ENCODE measurements at regions not wholly inside any gene's neighbourhood (a gene's known extent, or its start where the extent isn't known, plus 50 kb on each side); places are given as distances from the start of the nearest gene placed in this dataset.
A peak's percentile ranks its signal among the peaks of the same experiment; 100 is the strongest.

DNA sequence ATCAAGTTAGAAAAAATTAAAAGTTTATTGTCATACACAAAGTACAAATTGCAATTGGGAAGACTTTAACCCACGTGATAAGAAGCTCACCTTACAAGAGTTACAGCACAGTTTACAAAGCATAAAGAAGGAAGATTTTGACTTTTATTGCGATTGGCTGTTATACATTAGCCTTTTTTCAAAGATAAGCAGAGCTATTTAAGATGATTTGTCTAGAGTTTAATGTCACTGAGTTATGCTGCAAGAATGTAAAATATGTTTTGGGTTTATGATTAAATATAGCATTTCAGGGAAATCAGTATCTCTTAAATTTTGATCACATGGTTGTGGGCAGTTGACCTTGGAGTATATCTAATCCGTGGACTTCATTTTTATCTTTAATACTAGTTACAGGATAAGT is 664.2 kb upstream of the PTCHD4 start:
- Histone ChIP-seq H3K9ac (ENCODE audit: low read depth, low read length) (no peak overlapping the region), H3K27ac (ENCODE audit: low read depth, low read length) (no peak overlapping the region), H3K27me3 (ENCODE audit: control insufficient read depth, insufficient read depth, low read length) (no peaks in the 10 kb centered on the region), H3K4me3 (ENCODE audit: low read depth, low read length) (no peak overlapping the region), H3K4me1 (ENCODE audit: control insufficient read depth, insufficient read depth, low read length) (no peaks in the 10 kb centered on the region), H3K36me3 (ENCODE audit: control insufficient read depth, insufficient read depth, low read length) (no peaks in the 10 kb centered on the region), H3K9me3 (ENCODE audit: control insufficient read depth, insufficient read depth, low read length) (no peaks in the 10 kb centered on the region)

DNA sequence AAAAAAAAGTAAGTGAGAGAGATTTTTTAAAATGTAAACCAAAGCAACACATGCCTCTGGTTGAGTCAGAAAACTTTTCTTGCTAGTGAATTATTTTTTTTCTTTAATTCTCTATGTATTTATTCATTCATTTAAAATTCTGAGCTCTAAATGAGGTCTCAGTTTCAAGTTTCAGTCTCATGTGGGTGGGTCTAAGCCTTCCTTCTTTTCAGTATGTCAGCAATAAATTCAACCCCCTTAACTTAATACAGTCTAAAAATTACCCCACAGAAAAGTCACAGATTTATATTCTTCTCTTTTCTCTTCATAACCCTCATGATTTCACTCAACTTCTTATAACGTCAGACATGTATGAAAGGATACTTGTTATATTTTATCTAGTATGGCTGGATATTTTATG is 663.3 kb upstream of the PTCHD4 start:
- H3K9me3 ChIP-seq (ENCODE audit: control insufficient read depth, insufficient read depth, low read length): no peaks in the 10 kb centered on the region
- no peaks in the 10 kb centered on the region for H3K4me1 ChIP-seq (ENCODE audit: control insufficient read depth, insufficient read depth, low read length)
- no peaks in the 10 kb centered on the region for H3K36me3 ChIP-seq (ENCODE audit: control insufficient read depth, insufficient read depth, low read length)
- no peak overlapping the region for H3K27ac ChIP-seq (ENCODE audit: low read depth, low read length)
- H3K27me3 ChIP-seq (ENCODE audit: control insufficient read depth, insufficient read depth, low read length): no peaks in the 10 kb centered on the region
- no peak overlapping the region for H3K4me3 ChIP-seq (ENCODE audit: low read depth, low read length)
- H3K9ac ChIP-seq (ENCODE audit: low read depth, low read length): no peak overlapping the region

DNA sequence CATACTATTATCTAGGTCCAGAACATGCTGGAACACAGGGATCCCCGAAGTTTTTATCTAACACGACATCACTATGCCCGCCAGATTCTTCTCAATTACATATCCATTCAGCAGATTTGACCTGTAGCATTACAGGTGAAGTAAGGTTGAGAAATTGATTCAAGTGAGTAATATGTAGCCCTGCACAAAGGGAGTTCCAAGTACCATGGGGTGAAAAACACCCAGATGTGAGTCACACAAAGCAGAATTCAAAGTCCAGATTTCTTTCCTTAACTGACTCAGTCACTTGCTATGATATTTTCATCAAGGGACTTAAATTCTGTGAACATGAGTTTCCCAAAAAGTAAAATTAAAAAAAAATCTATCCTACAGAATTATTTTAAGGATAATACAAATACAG is 655.4 kb upstream of the PTCHD4 start:
- no peaks in the 10 kb centered on the region for H3K36me3 ChIP-seq (ENCODE audit: control insufficient read depth, insufficient read depth, low read length)
- peaks cover 16% of the 10 kb centered on the region for H3K4me1 ChIP-seq (ENCODE audit: control insufficient read depth, insufficient read depth, low read length)
- no peak overlapping the region for H3K4me3 ChIP-seq (ENCODE audit: low read depth, low read length)
- no peaks in the 10 kb centered on the region for H3K27me3 ChIP-seq (ENCODE audit: control insufficient read depth, insufficient read depth, low read length)
- no peak overlapping the region for H3K27ac ChIP-seq (ENCODE audit: low read depth, low read length)
- no peaks in the 10 kb centered on the region for H3K9me3 ChIP-seq (ENCODE audit: control insufficient read depth, insufficient read depth, low read length)
- no peak overlapping the region for H3K9ac ChIP-seq (ENCODE audit: low read depth, low read length)

DNA sequence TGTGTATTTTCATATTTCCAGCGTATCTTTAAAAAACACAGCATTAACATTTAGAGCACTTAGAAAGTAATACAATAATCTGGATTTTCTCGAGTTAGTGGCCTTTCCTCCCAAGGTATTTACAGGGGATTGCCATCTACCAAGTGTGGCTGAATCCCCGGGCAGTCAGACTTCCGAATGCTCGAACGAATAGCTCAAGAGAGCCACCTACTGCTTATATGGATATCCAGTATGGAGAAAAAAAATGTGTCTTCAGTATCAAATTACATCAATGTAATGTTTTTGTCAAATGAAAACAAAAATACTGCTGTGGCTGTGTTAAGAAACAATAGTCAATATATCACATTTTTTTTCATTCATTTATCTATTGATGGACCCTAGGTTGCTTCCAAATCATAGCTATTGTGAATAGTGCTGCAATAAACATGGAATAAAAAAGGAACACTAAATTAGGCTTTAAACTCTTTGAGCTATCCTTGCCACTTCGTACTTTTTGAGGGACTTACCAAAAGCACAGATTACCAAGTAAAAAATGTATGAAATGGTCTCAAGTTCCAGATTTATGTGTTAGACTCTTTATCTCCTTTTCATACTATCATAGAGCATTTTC is 654.5 kb upstream of the PTCHD4 start:
- no peaks in the 10 kb centered on the region for H3K27me3 ChIP-seq (ENCODE audit: control insufficient read depth, insufficient read depth, low read length)
- peak overlapping the region; percentile 13; the same call in 1 of the 2 replicates for H3K4me3 ChIP-seq (ENCODE audit: low read depth, low read length)
- peak overlapping the region; percentile 52 for H3K27ac ChIP-seq (ENCODE audit: low read depth, low read length)
- no peaks in the 10 kb centered on the region for H3K36me3 ChIP-seq (ENCODE audit: control insufficient read depth, insufficient read depth, low read length)
- H3K9ac ChIP-seq (ENCODE audit: low read depth, low read length): no peak overlapping the region
- H3K4me1 ChIP-seq (ENCODE audit: control insufficient read depth, insufficient read depth, low read length): peaks cover 16% of the 10 kb centered on the region
- H3K9me3 ChIP-seq (ENCODE audit: control insufficient read depth, insufficient read depth, low read length): no peaks in the 10 kb centered on the region

DNA sequence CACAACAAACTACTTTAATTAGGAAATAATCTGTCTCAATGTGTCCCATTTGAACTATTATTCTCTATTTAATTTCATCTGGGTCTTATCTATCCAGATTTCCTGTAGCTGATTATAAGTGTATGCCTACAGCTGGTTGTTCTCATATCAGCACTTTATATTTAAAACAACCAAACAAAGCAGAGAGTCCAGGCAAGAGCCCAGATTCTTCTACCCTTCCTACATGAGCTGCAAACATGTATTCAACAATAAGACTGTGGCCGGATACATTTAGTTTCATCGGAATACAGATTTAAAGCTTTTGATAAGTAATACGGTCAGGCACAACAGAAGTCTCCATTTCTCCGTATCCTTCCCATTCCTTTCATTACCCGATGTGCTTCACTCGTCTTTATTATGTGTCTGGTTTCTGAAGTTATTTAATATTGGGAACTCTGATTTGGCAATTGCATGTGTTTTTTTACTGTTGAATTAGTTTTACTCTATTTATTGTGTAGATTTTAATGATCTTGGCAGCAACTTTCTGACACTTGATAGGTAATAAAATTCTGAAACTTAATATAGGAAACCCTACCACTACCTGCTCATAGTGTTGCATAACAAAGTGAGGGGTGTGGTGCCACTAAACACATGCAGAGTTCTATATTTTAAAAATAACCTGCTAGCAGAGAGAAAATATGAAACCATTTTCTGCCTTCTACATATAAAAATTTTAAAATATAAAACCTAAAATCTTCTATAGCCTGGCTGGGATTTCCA is 653.5 kb upstream of the PTCHD4 start:
- Histone ChIP-seq H3K4me3 (ENCODE audit: low read depth, low read length) (no peak overlapping the region), H3K4me1 (ENCODE audit: control insufficient read depth, insufficient read depth, low read length) (peaks cover 16% of the 10 kb centered on the region), H3K9me3 (ENCODE audit: control insufficient read depth, insufficient read depth, low read length) (no peaks in the 10 kb centered on the region), H3K27ac (ENCODE audit: low read depth, low read length) (no peak overlapping the region), H3K27me3 (ENCODE audit: control insufficient read depth, insufficient read depth, low read length) (no peaks in the 10 kb centered on the region), H3K9ac (ENCODE audit: low read depth, low read length) (no peak overlapping the region), H3K36me3 (ENCODE audit: control insufficient read depth, insufficient read depth, low read length) (no peaks in the 10 kb centered on the region)

DNA sequence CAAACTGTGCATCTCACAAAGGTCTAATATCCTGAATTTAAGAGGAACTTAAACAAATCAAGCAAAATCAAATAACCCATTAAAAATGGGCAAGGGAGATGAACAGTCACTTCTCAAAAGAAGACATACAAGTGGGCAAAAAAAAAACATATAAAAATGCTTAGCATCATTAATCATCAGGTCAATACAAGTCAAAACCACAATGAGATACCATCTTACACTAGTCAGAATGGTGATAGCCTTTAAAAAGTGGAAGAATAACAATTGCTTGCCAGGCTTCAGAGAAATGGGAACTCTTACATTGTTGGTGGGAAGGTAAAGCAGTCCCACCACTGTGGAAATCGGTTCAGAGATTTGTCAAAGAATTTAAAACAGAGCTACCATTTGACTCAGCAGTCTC is 646.7 kb upstream of the PTCHD4 start:
- Histone ChIP-seq H3K4me1 (ENCODE audit: control insufficient read depth, insufficient read depth, low read length) (no peaks in the 10 kb centered on the region), H3K27ac (ENCODE audit: low read depth, low read length) (no peak overlapping the region), H3K4me3 (ENCODE audit: low read depth, low read length) (no peak overlapping the region), H3K36me3 (ENCODE audit: control insufficient read depth, insufficient read depth, low read length) (no peaks in the 10 kb centered on the region), H3K9me3 (ENCODE audit: control insufficient read depth, insufficient read depth, low read length) (no peaks in the 10 kb centered on the region), H3K9ac (ENCODE audit: low read depth, low read length) (no peak overlapping the region), H3K27me3 (ENCODE audit: control insufficient read depth, insufficient read depth, low read length) (no peaks in the 10 kb centered on the region)

DNA sequence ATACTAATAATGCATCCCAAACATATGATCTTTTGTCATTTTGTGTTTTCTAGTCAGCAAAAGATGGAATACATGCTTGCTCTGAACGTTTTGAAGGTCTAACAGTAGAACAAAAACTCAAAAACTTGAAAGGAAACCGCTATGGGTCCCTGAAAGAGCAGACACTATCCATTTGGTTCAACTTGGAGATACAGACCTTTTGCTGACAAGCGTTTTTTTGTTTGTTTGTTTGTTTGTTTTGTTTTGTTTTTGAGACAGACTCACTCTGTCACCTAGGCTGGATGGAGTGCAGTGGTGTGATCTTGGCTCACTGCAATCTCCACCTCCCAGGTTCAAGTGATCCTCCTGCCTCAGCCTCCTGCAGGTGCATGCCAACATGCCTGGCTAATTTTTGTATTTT is 644.3 kb upstream of the PTCHD4 start:
- Histone ChIP-seq H3K9me3 (ENCODE audit: control insufficient read depth, insufficient read depth, low read length) (no peaks in the 10 kb centered on the region), H3K9ac (ENCODE audit: low read depth, low read length) (no peak overlapping the region)

DNA sequence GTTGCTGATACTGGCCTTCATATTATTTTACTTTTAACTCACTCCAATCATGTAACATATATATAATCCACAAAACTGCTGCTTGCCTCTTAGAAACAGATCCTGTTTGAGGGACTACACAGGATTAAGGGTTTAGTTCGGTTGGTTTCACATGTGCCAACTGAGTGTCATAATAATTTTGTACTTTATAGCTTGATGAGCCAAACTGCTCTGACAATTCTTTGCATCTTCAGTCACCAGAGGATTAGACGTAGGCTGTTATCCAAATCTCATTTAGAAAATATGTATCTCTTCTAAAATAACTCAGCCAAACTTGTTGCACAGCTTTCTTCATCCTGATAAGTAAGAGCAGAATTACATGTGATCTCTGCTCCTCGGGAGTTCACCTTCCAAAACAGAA is 643.6 kb upstream of the PTCHD4 start:
- Histone ChIP-seq H3K27me3 (ENCODE audit: control insufficient read depth, insufficient read depth, low read length) (no peaks in the 10 kb centered on the region), H3K36me3 (ENCODE audit: control insufficient read depth, insufficient read depth, low read length) (no peaks in the 10 kb centered on the region), H3K9me3 (ENCODE audit: control insufficient read depth, insufficient read depth, low read length) (no peaks in the 10 kb centered on the region), H3K4me1 (ENCODE audit: control insufficient read depth, insufficient read depth, low read length) (peaks cover 8% of the 10 kb centered on the region), H3K27ac (ENCODE audit: low read depth, low read length) (no peak overlapping the region), H3K9ac (ENCODE audit: low read depth, low read length) (no peak overlapping the region), H3K4me3 (ENCODE audit: low read depth, low read length) (no peak overlapping the region)

More for the DNA sequence above, 644.3 kb upstream of the PTCHD4 start:
- Histone ChIP-seq H3K4me1 (ENCODE audit: control insufficient read depth, insufficient read depth, low read length) (peaks cover 8% of the 10 kb centered on the region), H3K36me3 (ENCODE audit: control insufficient read depth, insufficient read depth, low read length) (no peaks in the 10 kb centered on the region), H3K4me3 (ENCODE audit: low read depth, low read length) (no peak overlapping the region), H3K27me3 (ENCODE audit: control insufficient read depth, insufficient read depth, low read length) (no peaks in the 10 kb centered on the region), H3K27ac (ENCODE audit: low read depth, low read length) (no peak overlapping the region)

DNA sequence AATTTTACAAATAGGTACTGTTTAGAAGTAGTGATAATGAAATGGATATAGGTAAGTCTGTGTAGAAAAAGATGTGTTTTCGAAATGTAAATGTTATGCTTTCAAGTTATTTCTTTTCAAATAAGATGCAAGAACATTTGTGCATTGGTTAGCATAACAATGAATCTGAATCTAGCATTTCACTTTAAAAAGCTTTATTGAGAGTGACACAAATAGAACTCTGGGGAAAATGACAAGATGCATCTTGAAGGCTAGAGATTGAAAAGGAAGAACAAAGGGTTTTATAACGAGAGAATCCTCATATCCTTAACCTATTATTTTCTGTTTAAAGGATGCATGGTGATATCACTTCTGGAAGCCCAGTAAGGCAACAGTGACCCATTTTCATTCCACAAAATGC is 639.9 kb upstream of the PTCHD4 start:
- H3K4me1 ChIP-seq (ENCODE audit: control insufficient read depth, insufficient read depth, low read length): peaks cover 8% of the 10 kb centered on the region
- no peak overlapping the region for H3K27ac ChIP-seq (ENCODE audit: low read depth, low read length)
- H3K9ac ChIP-seq (ENCODE audit: low read depth, low read length): no peak overlapping the region
- no peaks in the 10 kb centered on the region for H3K9me3 ChIP-seq (ENCODE audit: control insufficient read depth, insufficient read depth, low read length)
- H3K4me3 ChIP-seq (ENCODE audit: low read depth, low read length): no peak overlapping the region
- H3K27me3 ChIP-seq (ENCODE audit: control insufficient read depth, insufficient read depth, low read length): no peaks in the 10 kb centered on the region
- H3K36me3 ChIP-seq (ENCODE audit: control insufficient read depth, insufficient read depth, low read length): no peaks in the 10 kb centered on the region

DNA sequence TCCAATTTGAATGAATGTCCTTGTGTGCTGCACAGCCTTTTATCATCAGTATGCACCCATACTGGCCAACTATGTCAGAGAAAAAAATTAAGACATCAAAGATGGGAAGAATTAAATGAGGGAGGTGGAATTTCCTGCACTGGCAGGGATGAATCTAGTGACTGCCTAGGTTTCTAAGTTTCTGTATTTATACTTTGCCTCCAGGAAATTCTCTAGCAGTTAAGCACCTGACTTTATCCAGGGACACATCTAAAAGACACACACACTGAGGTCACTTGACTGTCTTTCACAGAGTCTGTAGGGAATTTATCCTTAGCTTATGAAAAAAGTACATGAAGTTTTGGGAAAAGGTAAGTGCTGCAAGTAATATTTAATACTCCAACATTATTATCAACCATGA is 636.5 kb upstream of the PTCHD4 start:
- Histone ChIP-seq H3K27ac (ENCODE audit: low read depth, low read length) (no peak overlapping the region), H3K36me3 (ENCODE audit: control insufficient read depth, insufficient read depth, low read length) (no peaks in the 10 kb centered on the region), H3K9ac (ENCODE audit: low read depth, low read length) (no peak overlapping the region), H3K4me3 (ENCODE audit: low read depth, low read length) (no peak overlapping the region), H3K4me1 (ENCODE audit: control insufficient read depth, insufficient read depth, low read length) (peaks cover 8% of the 10 kb centered on the region), H3K9me3 (ENCODE audit: control insufficient read depth, insufficient read depth, low read length) (no peaks in the 10 kb centered on the region), H3K27me3 (ENCODE audit: control insufficient read depth, insufficient read depth, low read length) (no peaks in the 10 kb centered on the region)

DNA sequence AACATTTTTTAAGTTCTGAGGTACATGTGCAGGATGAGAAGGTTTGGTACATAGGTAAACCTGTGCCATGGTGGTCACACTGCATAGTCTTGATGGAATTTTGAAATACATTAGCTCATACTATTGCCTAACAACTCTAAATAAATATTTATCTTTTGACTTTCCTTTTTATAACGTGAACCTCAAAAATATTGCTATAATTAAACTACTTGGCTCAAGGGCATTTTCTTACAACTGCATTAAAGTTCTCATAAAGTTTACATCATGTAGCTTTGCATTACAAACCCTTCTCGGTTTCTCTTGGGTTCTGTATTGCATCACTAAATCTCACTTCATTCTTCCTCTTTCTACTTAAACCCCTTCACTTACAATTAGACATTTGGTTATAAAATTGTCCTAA is 636.0 kb upstream of the PTCHD4 start:
- H3K4me3 ChIP-seq (ENCODE audit: low read depth, low read length): no peak overlapping the region
- H3K4me1 ChIP-seq (ENCODE audit: control insufficient read depth, insufficient read depth, low read length): peaks cover 8% of the 10 kb centered on the region
- no peak overlapping the region for H3K9ac ChIP-seq (ENCODE audit: low read depth, low read length)

More for the DNA sequence above, 636.0 kb upstream of the PTCHD4 start:
- no peaks in the 10 kb centered on the region for H3K9me3 ChIP-seq (ENCODE audit: control insufficient read depth, insufficient read depth, low read length)
- no peaks in the 10 kb centered on the region for H3K36me3 ChIP-seq (ENCODE audit: control insufficient read depth, insufficient read depth, low read length)
- H3K27me3 ChIP-seq (ENCODE audit: control insufficient read depth, insufficient read depth, low read length): no peaks in the 10 kb centered on the region
- H3K27ac ChIP-seq (ENCODE audit: low read depth, low read length): no peak overlapping the region

Data from HUES48 (cell line).